ENCODE measurements at regions not wholly inside any gene's neighbourhood (a gene's known extent, or its start where the extent isn't known, plus 50 kb on each side); places are given as distances from the start of the nearest gene placed in this dataset.
A peak's percentile ranks its signal among the peaks of the same experiment; 100 is the strongest.
"Not testable (repeated sequence)": the region's sequence is repeated elsewhere in the genome, so short reads cannot be mapped to it uniquely, and the experiment has no call there.

DNA sequence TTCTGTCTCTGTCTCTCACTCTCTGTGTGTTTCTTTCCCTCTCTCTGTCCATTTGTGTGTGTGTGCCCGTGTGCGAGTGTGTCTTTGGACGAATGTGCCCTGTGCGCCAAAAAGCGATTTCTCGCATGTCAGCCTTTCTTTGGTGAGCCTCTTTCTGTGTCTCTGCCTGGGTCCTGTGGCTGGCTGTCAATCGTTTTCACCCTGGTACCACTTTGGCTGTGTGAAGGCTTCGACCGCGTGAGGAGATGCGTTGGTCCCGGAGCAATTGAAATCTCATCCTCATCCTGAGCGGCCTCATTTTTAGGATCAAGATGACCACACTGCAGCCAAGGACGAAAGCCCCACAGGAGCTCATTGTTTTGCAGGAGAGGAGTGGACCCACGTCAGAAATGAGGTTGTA is 288.9 kb upstream of the ZNF337 start:
- no peak for DNase-seq

- peak; percentile 40 for DNase-seq
Measured at GRCh38 chr20:25984933-25985332, 288.3 kb upstream of the ZNF337 start.

- peak; percentile 20 for DNase-seq
Measured at GRCh38 chr20:25982701-25983100, 286.0 kb upstream of the ZNF337 start.

DNA sequence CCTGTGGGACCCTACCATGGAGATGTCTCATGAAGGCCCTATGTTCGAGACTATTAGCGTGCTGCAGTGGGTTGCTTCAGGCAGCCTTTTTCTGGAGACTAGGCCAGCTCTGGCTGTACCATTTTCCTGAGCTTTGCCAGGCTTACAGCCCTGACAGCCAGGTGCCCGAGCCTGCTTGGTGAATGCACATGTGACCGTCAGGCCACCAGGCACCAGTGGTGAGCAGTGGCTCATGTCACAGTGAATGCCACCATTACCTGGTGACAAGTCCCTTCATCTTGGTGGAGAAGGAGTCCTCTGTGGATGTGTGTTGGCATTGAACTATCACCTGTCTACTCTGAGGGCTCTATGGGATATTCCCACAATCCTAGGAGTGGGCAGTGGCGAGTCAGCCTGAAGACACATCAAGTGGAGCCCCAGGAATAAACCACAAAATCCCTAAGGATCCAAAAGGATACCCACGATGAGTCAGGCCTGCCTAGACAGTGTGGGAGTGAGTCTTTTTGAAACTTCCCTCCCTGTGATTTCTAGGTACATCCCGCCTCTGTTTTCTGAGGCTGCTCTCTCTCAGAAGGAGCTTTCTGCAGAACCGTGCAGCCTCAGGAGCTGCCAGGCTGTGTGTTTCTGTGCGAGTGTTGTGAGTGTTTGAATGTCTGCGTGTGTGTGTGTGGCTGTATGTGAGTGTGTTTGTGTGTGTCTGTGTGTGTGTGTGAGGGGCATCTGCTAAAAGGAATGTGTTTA is 282.0 kb upstream of the ZNF337 start:
- not testable (repeated sequence) for DNase-seq

GRCh38 chr20:25975816-25976215 is 279.2 kb upstream of the ZNF337 start:
- DNase-seq = not testable (repeated sequence)

GRCh38 chr20:25965203-25965602 is 268.6 kb upstream of the ZNF337 start:
- not testable (repeated sequence) for DNase-seq

GRCh38 chr20:25953876-25954275 is 257.2 kb upstream of the ZNF337 start:
- not testable (repeated sequence) for DNase-seq

GRCh38 chr20:25935230-25935629 is 238.6 kb upstream of the ZNF337 start:
- DNase-seq = not testable (repeated sequence)

DNA sequence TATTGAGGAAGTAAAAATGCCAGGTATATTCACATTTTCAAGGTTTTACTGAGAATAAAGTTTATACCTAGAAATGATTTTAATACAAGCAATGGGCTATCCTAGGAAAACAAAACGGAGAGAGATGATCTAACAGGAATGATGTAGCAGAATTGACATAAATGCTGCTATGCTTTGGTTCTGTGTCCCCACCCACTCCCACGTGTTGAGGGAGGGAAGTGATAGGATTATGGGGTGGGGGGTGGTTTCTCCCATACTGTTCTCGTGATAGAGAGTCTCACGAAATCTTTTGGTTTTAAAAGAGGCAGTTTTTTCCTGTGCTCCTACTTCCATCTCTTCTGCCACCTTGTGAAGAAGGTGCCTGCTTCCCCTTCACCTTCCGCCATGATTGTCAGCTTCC is 236.2 kb upstream of the ZNF337 start:
- DNase-seq = not testable (repeated sequence)

DNA sequence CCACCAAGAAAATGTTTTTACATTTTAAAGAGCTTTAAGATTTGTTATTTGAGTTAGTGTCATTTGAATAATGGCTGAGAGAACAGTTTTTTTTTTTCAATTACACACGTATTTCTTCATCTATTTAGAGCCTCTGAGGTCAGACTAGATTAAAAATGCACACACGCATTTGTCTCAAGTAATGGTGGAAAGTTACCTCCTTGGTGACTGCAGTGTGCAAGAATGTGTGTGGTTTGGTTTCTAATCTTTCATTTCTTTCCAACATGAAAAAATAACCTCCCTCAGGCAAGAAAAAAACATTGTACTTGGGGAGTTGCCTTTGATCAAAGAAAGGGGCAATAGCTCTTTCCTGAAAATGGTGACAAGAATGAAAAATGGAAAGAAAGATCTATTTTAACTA is 235.5 kb upstream of the ZNF337 start:
- not testable (repeated sequence) for DNase-seq

- DNase-seq = not testable (repeated sequence)
Measured at GRCh38 chr20:25902321-25902720, 205.7 kb upstream of the ZNF337 start.

DNA sequence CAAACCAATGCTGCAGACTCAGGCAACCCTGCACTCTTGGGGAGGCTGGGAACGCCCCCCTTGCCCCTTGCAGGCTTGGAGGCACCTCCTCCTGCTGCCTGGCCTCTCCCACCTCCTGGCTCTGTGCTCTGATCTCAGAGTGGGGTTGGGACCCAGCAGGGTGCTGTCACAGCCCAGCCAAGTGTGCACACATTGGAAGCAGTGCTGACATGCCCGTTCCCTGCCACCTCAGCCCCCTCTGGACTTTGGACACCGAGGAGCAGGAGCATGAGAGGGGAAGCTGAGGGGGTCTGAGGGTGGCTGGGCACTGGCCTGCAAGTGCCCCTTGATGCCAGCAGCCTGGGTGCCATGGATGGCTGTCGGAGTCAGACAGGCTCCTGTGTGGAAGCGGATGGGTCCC is 202.0 kb upstream of the ZNF337 start:
- DNase-seq = not testable (repeated sequence)

DNA sequence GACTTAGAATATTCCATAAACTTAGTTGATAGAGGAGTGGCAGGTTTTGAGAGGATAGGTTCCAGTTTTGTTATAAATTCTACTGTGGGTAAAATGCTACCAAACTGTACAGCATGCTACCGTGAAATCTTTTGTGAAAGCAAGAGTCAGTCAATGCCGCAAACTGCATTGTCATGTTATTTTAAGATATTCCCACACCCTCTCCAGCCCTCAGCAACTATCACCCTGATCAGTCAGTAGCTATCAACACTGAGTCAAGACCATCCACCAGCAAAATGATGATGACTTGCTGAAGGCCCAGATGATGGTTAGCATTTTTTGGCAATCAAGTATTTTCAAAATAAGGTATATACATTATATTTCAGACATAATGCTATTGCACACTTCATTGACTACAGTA is 182.4 kb upstream of the ZNF337 start:
- not testable (repeated sequence) for DNase-seq

DNA sequence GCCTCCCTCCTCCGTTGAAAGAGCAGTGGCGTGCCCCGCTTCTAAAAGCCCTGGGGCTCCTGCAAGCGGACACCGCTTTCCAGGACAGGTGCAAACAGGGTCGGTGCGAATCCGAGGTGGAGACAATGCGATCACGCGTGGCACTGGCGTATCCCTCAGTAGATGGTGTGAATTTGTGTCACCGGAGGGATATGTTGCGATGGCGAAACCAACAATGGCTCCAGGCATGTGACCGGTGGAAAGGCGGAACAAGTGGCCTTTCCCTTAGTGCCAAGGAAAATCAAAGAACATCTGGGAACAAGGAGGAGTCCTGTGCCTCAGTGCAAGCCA is 172.0 kb upstream of the ZNF337 start:
- not testable (repeated sequence) for DNase-seq

DNA sequence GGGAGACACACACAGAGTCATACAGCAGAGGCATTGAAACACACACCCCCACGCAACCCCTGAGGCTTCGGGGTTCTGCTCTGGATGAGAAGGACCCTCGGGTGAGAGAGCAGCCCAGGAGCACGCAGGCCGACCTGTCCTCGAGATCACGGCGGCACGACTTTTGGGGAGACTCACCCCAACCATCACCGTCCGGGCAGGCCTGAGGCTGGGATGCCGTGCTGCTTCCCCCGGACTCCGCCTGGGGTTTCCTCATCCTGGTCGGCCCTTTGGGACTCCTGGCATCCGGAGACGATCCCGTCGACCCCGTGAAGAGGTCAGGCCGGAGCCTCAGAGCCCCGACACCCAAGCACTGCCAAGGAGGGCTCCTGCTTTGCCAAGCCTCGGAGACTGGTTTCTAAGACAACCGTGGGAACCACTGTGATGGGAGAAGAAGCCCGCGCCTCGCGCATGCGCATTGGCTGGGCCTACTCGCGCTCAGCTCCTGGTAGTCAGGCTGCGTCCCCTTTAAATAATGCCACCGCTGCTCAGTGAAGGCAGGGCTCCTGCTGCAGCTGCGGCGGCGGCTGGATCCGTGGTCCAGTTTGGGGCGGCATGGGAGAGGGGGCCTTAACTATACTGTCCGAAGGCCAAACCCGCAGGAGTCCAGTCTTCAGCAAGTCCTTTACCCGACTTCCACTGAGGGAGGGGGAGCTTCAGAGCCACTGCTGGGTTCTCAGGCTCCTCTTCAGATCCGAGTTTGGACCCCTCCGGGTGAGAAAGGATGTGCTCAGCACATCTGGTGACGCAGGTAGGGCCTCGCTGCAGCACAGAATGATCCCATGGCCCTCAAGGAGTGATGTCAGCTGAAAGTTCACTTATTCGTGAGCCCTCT is 171.4 kb upstream of the ZNF337 start:
- DNase-seq = peak; percentile 77

GRCh38 chr20:25867015-25867775 is 170.5 kb upstream of the ZNF337 start:
- DNase-seq = not testable (repeated sequence)

- DNase-seq = peak; percentile 80
Measured at GRCh38 chr20:25865715-25866656, 169.3 kb upstream of the ZNF337 start.

DNA sequence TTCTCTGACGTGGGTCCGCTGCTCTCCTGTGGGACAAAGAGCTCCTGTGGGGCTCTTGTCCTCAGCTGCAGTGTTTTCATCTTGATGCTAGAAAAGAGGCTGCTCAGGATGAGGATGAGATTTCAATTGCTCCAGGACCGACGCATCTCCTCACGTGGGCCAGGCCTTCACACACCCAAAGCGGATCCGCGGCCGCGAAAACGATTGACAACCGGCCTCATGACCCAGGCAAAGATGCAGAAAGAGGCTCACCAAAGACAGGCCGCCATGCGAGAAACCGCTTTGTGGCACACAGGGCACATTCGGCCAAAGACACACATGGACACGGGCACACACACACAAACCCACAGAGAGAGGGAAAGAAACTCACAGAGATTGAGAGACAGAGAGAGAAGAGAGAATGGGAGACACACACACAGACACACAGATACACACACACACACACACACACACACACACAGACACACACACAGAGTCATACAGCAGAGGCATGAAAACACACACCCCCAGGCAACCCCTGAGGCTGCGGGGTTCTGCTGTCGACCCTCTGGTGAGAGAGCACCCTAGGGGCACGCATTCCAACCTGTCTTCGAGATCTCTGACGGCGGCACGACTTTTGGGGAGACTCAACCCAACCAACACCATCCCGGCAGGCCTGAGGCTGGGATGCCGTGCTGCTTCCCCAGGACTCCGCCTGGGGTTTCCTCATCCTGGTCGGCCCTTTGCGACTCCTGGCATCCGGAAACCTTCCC is 168.5 kb upstream of the ZNF337 start:
- not testable (repeated sequence) for DNase-seq

- no peak for DNase-seq
Measured at GRCh38 chr20:25864326-25864962, 167.8 kb upstream of the ZNF337 start.

DNA sequence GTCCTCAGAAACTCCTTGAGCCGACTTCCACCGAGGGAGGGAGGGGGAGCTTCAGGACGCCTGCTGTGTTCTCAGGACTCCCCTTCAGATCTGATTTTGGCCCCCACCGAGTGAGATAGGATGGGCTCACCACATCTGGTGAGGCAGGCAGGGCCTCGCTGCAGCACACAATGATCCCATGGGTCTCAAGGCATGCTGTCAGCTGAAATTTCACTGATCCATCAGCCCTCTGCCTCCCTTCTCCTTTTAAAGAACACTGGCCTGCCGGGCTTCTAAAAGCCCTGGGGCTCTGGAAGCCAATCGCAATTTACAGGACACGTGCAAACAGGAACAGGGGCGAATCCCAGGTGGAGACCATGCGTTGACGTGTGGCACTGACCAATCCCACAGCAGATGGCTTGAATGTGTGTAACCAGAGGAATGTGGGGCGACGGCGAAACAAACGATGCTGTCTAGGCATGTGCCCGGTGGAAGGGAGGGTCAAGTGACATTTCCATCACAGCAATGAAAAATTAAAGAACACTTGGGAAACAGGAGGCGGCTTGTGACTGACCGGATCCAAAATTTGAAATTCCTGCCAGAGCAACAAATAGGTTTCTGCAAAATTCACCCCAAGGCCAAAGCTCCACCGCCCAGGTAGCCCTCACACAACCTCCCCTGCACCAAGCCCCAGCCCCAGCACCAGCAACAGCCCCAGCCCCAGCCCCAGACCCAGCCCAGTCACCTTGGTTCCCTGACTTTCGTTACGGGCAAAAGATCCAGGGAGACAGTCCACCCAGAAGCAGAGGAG is 167.1 kb upstream of the ZNF337 start:
- no peak for DNase-seq

Data from activated CD4-positive, alpha-beta T cell treated with anti-CD3 and anti-CD28 coated beads, Interleukin-10, Interleukin-2, amounts not matched to agents 100 ng/mL and 50 ng/mL, durations not matched to agents 16 hours and 8 hours (primary cell).